ENCODE measurements at regions not wholly inside any gene's neighbourhood (a gene's known extent, or its start where the extent isn't known, plus 50 kb on each side); places are given as distances from the start of the nearest gene placed in this dataset.

GRCh38 chr15:94704946-94705345 is 473.6 kb downstream of the MCTP2 start:
- no peaks in the 10 kb centered on the region for H3K36me3 ChIP-seq (ENCODE audit: insufficient read depth, low read length)
- TF ChIP-seq, protein P1, sequence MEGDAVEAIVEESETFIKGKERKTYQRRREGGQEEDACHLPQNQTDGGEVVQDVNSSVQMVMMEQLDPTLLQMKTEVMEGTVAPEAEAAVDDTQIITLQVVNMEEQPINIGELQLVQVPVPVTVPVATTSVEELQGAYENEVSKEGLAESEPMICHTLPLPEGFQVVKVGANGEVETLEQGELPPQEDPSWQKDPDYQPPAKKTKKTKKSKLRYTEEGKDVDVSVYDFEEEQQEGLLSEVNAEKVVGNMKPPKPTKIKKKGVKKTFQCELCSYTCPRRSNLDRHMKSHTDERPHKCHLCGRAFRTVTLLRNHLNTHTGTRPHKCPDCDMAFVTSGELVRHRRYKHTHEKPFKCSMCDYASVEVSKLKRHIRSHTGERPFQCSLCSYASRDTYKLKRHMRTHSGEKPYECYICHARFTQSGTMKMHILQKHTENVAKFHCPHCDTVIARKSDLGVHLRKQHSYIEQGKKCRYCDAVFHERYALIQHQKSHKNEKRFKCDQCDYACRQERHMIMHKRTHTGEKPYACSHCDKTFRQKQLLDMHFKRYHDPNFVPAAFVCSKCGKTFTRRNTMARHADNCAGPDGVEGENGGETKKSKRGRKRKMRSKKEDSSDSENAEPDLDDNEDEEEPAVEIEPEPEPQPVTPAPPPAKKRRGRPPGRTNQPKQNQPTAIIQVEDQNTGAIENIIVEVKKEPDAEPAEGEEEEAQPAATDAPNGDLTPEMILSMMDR (conservative IDR thresholded peaks at IDR 0.05; ENCODE audit: low read length): no peak
- TF ChIP-seq EZH2phosphoT487 (IDR thresholded peaks at IDR 0.05; ENCODE audit: borderline replicate concordance): no peak
- H3K27me3 ChIP-seq (ENCODE audit: insufficient read depth, low read length, poor library complexity, severe bottlenecking): no peaks in the 10 kb centered on the region
- no peak overlapping the region for H3K9ac ChIP-seq (ENCODE audit: low read depth, low read length, poor library complexity, severe bottlenecking)
- H2AFZ ChIP-seq (ENCODE audit: low read length): no peak overlapping the region
- H3F3A ChIP-seq (ENCODE audit: low read depth): no peaks in the 10 kb centered on the region
- no peaks in the 10 kb centered on the region for H3K9me2 ChIP-seq (replicated peaks; ENCODE audit: low read depth, low read length)
- H3K4me1 ChIP-seq (ENCODE audit: insufficient read depth, low read length, poor library complexity, severe bottlenecking): no peaks in the 10 kb centered on the region
- H3K79me2 ChIP-seq (ENCODE audit: insufficient read depth, low read length): no peaks in the 10 kb centered on the region
- no peaks in the 10 kb centered on the region for H4K20me1 ChIP-seq (ENCODE audit: insufficient read depth, low read length, poor library complexity, severe bottlenecking)
- no peak overlapping the region for H3K4me2 ChIP-seq (ENCODE audit: low read depth, low read length, poor library complexity, severe bottlenecking)
- H3K9me3 ChIP-seq (ENCODE audit: insufficient read depth, low read depth, low read length): no peaks in the 10 kb centered on the region
- H3K4me3 ChIP-seq (ENCODE audit: low read length, poor library complexity, severe bottlenecking): no peak overlapping the region

- H3K4me3 ChIP-seq (ENCODE audit: low read length, poor library complexity, severe bottlenecking): no peak overlapping the region
- no peak for TF ChIP-seq EZH2phosphoT487 (IDR thresholded peaks at IDR 0.05; ENCODE audit: borderline replicate concordance)
- TF ChIP-seq, protein P1 (conservative IDR thresholded peaks at IDR 0.05; ENCODE audit: low read length): no peak
- H3K4me2 ChIP-seq (ENCODE audit: low read depth, low read length, poor library complexity, severe bottlenecking): no peak overlapping the region
- H3K9ac ChIP-seq (ENCODE audit: low read depth, low read length, poor library complexity, severe bottlenecking): no peak overlapping the region
- no peaks in the 10 kb centered on the region for H3K79me2 ChIP-seq (ENCODE audit: insufficient read depth, low read length)
- no peaks in the 10 kb centered on the region for H3K4me1 ChIP-seq (ENCODE audit: insufficient read depth, low read length, poor library complexity, severe bottlenecking)
- H3K27me3 ChIP-seq (ENCODE audit: insufficient read depth, low read length, poor library complexity, severe bottlenecking): no peaks in the 10 kb centered on the region
- no peak overlapping the region for H2AFZ ChIP-seq (ENCODE audit: low read length)
- H3K9me3 ChIP-seq (ENCODE audit: insufficient read depth, low read depth, low read length): no peaks in the 10 kb centered on the region
- no peaks in the 10 kb centered on the region for H3F3A ChIP-seq (ENCODE audit: low read depth)
- H3K9me2 ChIP-seq (replicated peaks; ENCODE audit: low read depth, low read length): no peaks in the 10 kb centered on the region
- no peaks in the 10 kb centered on the region for H4K20me1 ChIP-seq (ENCODE audit: insufficient read depth, low read length, poor library complexity, severe bottlenecking)
- no peaks in the 10 kb centered on the region for H3K36me3 ChIP-seq (ENCODE audit: insufficient read depth, low read length)
Measured at GRCh38 chr15:94709319-94709718, 478.0 kb downstream of the MCTP2 start.

GRCh38 chr15:94722024-94722636 is 490.8 kb downstream of the MCTP2 start:
- Histone ChIP-seq H3K27me3 (ENCODE audit: insufficient read depth, low read length, poor library complexity, severe bottlenecking) (no peaks in the 10 kb centered on the region), H4K20me1 (ENCODE audit: insufficient read depth, low read length, poor library complexity, severe bottlenecking) (no peaks in the 10 kb centered on the region), H3K9ac (ENCODE audit: low read depth, low read length, poor library complexity, severe bottlenecking) (no peak overlapping the region), H3K9me3 (ENCODE audit: insufficient read depth, low read depth, low read length) (no peaks in the 10 kb centered on the region), H3F3A (ENCODE audit: low read depth) (no peaks in the 10 kb centered on the region), H3K79me2 (ENCODE audit: insufficient read depth, low read length) (no peaks in the 10 kb centered on the region), H3K4me3 (ENCODE audit: low read length, poor library complexity, severe bottlenecking) (no peak overlapping the region), H3K36me3 (ENCODE audit: insufficient read depth, low read length) (no peaks in the 10 kb centered on the region), H3K9me2 (replicated peaks; ENCODE audit: low read depth, low read length) (no peaks in the 10 kb centered on the region), H2AFZ (ENCODE audit: low read length) (no peak overlapping the region), H3K4me2 (ENCODE audit: low read depth, low read length, poor library complexity, severe bottlenecking) (no peak overlapping the region), H3K4me1 (ENCODE audit: insufficient read depth, low read length, poor library complexity, severe bottlenecking) (no peaks in the 10 kb centered on the region)
- TF ChIP-seq, protein P1 (conservative IDR thresholded peaks at IDR 0.05; ENCODE audit: low read length): no peak
